ENCODE measurements at regions not wholly inside any gene's neighbourhood (a gene's known extent, or its start where the extent isn't known, plus 50 kb on each side); places are given as distances from the start of the nearest gene placed in this dataset.

DNA sequence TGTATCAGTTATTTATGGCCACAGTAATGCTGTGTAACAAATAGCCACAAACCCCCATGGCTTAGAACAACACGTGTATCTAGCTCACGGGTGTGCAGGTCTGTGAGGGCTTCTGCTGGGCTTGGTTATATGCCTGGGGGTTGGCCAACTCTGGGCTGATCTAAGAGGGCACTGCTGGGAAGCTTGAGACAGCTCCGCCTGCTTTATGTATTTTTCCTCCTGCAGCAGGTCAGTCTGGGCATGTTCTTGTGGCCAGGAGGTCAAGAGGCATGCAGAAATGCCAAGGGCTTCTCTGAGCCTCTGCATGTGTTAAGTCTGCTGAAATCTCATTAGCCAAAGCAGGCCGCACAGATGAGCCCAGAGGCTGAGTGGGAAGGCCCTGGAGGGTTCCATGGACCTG, 105.8 kb downstream of the ZNF664 start:
- Histone ChIP-seq H3K27me3 (ENCODE audit: insufficient read depth, poor library complexity, severe bottlenecking) (no peaks in the 10 kb centered on the region), H3K36me3 (ENCODE audit: low read depth) (no peaks in the 10 kb centered on the region), H3K4me3 (ENCODE audit: severe bottlenecking) (no peak overlapping the region), H3K27ac (ENCODE audit: poor library complexity, severe bottlenecking) (no peak overlapping the region), H3K9me3 (ENCODE audit: severe bottlenecking) (no peaks in the 10 kb centered on the region), H3K4me1 (ENCODE audit: insufficient read depth, poor library complexity, severe bottlenecking) (no peaks in the 10 kb centered on the region)
- ATAC-seq (ENCODE audit: low read depth) (no peak), DNase-seq (ENCODE audit: low spot score) (no peak)
- no peak for TF ChIP-seq CTCF (IDR thresholded peaks at IDR 0.05; ENCODE audit: poor library complexity, severe bottlenecking)

DNA sequence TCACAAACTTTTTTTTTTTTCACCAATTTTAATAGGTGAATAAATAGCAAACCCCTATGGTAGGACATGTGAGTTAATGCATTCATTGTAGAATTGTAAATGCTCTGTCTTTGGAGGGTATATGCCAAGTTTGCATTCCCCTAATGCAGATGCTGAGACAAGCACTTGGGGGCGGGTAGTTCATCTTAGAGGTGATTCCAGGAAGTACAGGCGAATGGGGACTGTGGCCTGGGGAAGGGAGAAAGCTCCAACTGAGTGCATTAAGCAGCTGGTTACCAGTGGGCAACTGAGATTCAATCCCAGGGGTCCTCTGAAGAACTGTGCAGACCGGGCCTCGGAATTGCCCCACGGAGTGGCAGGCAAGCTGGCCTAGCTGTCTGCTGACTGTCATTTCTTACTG, 107.6 kb downstream of the ZNF664 start:
- no peak for DNase-seq (ENCODE audit: low spot score)
- no peak for TF ChIP-seq CTCF (IDR thresholded peaks at IDR 0.05; ENCODE audit: poor library complexity, severe bottlenecking)
- Histone ChIP-seq H3K4me1 (ENCODE audit: insufficient read depth, poor library complexity, severe bottlenecking) (no peaks in the 10 kb centered on the region), H3K4me3 (ENCODE audit: severe bottlenecking) (no peak overlapping the region), H3K27me3 (ENCODE audit: insufficient read depth, poor library complexity, severe bottlenecking) (no peaks in the 10 kb centered on the region), H3K36me3 (ENCODE audit: low read depth) (no peaks in the 10 kb centered on the region), H3K27ac (ENCODE audit: poor library complexity, severe bottlenecking) (no peak overlapping the region), H3K9me3 (ENCODE audit: severe bottlenecking) (no peaks in the 10 kb centered on the region)
- no peak for ATAC-seq (ENCODE audit: low read depth)

DNA sequence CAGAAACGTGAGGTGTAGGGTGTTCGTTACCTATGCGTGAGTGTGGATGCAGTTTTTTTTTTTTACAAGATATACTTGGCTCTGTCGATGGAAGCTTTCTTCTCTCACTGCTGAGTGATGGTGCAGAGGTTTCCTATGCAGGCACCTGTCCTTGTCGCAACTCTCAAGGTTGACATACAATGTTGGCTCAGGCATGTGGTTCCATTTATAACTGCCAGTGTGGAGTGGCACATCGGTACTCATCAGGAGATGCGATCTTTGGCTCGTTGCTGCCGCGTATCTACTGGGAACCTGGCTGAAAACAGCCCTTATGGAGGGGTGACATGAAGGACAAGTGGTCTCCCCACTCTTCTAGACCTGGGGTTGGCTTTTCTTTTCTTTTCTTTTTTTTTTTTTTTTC, 109.0 kb downstream of the ZNF664 start:
- Histone ChIP-seq H3K36me3 (ENCODE audit: low read depth) (no peaks in the 10 kb centered on the region), H3K27ac (ENCODE audit: poor library complexity, severe bottlenecking) (no peak overlapping the region), H3K9me3 (ENCODE audit: severe bottlenecking) (no peaks in the 10 kb centered on the region), H3K4me1 (ENCODE audit: insufficient read depth, poor library complexity, severe bottlenecking) (no peaks in the 10 kb centered on the region), H3K27me3 (ENCODE audit: insufficient read depth, poor library complexity, severe bottlenecking) (no peaks in the 10 kb centered on the region), H3K4me3 (ENCODE audit: severe bottlenecking) (no peak overlapping the region)
- ATAC-seq (ENCODE audit: low read depth) (no peak), DNase-seq (ENCODE audit: low spot score) (no peak)
- no peak for TF ChIP-seq CTCF (IDR thresholded peaks at IDR 0.05; ENCODE audit: poor library complexity, severe bottlenecking)

GRCh38 chr12:124082687-124083086, 109.7 kb downstream of the ZNF664 start:
- no peak for ATAC-seq (ENCODE audit: low read depth)
- Histone ChIP-seq H3K27me3 (ENCODE audit: insufficient read depth, poor library complexity, severe bottlenecking) (no peaks in the 10 kb centered on the region), H3K4me1 (ENCODE audit: insufficient read depth, poor library complexity, severe bottlenecking) (no peaks in the 10 kb centered on the region), H3K36me3 (ENCODE audit: low read depth) (no peaks in the 10 kb centered on the region), H3K27ac (ENCODE audit: poor library complexity, severe bottlenecking) (no peak overlapping the region), H3K9me3 (ENCODE audit: severe bottlenecking) (no peaks in the 10 kb centered on the region), H3K4me3 (ENCODE audit: severe bottlenecking) (no peak overlapping the region)
- TF ChIP-seq CTCF (IDR thresholded peaks at IDR 0.05; ENCODE audit: poor library complexity, severe bottlenecking), result no peak
- DNase-seq (ENCODE audit: low spot score), result no peak

GRCh38 chr12:124083708-124084107, 110.7 kb downstream of the ZNF664 start:
- TF ChIP-seq CTCF (IDR thresholded peaks at IDR 0.05; ENCODE audit: poor library complexity, severe bottlenecking), result no peak
- Histone ChIP-seq H3K4me1 (ENCODE audit: insufficient read depth, poor library complexity, severe bottlenecking) (no peaks in the 10 kb centered on the region), H3K27me3 (ENCODE audit: insufficient read depth, poor library complexity, severe bottlenecking) (no peaks in the 10 kb centered on the region), H3K9me3 (ENCODE audit: severe bottlenecking) (no peaks in the 10 kb centered on the region), H3K36me3 (ENCODE audit: low read depth) (no peaks in the 10 kb centered on the region), H3K27ac (ENCODE audit: poor library complexity, severe bottlenecking) (no peak overlapping the region), H3K4me3 (ENCODE audit: severe bottlenecking) (no peak overlapping the region)
- no peak for DNase-seq (ENCODE audit: low spot score)
- no peak for ATAC-seq (ENCODE audit: low read depth)

Data from RWPE2 (cell line).